22Rv1 (cell line): ENCODE measurements at regions not wholly inside any gene's neighbourhood (a gene's known extent, or its start where the extent isn't known, plus 50 kb on each side); places are given as distances from the start of the nearest gene placed in this dataset.

Experiments
- CTCF ChIP-seq: fragments of 450-650 bp; IDR thresholded peaks from 2 replicates; pipeline ENCODE4 v1.5.1; 2017; ENCODE audit warnings: mild to moderate bottlenecking
- ZFX ChIP-seq: fragments of 450-650 bp; IDR thresholded peaks from 2 replicates; pipeline ENCODE4 v1.6.1; 2017; ENCODE audit warnings: antibody characterized with exemption, borderline replicate concordance

- TF ChIP-seq CTCF (no peak), ZFX (no peak)
Observed at GRCh38 chr2:143981428-143981827, 538.5 kb downstream of the ZEB2 start.
